ENCODE measurements at regions not wholly inside any gene's neighbourhood (a gene's known extent, or its start where the extent isn't known, plus 50 kb on each side); places are given as distances from the start of the nearest gene placed in this dataset.

DNA sequence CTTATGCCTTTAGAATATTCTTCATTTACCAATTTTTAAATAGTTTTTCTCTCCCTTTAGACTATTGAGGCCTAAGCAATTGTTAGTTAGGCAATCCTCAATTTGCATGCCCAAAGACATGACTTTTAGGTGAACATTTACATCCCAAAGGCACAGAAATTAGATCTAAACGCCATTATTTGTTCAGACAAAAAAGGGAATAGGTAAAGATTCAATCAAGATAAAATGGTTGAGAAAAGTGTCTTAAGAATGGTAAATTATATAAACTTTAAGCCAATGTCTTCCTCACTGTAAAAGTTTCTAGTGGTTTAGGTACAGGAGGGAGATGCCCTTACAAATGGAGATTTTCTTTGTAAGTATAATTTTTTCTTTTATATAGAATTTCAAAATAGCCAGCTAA, 50.2 kb upstream of the MME start:
- DNase-seq (ENCODE audit: low read depth): no peak

DNA sequence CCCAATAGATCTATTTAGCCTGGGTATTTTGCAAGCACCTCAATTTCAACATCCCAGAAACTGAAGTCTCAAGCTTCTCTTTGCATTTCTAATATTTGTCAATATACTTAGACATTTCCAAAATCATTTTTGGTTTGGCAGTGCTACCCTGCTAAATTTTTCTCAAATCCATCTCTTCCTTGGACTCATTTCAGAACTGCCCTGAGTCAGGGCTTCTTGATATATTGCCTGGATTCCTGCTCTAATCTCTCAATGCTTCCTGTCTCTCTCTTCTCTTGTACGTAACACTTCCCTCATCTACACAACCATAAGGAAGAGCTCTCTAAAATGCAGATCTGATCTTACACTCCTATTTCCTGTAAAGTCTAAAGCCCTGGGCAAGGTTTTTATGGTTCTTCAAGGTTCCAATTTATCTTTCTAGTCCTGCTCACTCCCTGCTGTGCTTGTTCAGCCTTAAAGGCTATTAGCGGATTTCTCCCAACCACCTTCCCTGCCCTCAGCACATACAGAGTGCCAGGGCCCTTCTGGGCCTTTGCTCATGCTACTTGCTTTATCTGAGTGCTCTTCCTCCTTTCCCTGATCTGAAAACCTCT, 53.0 kb upstream of the MME start:
- DNase-seq (ENCODE audit: low read depth): no peak

DNA sequence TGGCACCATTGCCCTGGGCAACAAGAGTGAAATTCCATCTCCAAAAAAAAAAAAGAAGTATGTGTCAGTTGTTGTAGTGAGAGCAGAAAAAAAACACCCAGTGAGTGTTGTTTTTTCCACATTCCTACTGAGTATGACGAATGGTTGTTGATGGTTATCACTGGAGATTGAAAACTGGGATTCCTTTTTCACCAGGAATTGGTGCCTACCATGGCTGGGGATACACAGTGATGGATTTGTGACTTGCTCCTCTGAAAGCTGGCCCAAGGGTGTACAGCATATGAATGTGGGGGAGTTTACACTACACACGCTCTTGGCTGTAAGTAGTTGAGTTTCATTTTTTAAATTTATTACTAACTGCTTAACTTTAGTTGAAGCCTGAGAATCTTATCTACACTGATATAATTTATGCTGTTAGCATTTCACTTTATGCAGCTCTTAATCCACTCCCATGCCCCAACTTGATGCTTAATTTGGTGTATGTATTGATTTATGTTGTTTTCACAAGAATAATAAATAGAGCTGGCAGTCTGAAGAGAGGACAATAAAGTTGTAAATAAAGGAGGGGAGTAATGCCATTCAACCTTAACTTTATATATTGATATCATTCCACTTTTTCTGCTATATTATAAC, 56.0 kb upstream of the MME start:
- no peak for DNase-seq (ENCODE audit: low read depth)

DNA sequence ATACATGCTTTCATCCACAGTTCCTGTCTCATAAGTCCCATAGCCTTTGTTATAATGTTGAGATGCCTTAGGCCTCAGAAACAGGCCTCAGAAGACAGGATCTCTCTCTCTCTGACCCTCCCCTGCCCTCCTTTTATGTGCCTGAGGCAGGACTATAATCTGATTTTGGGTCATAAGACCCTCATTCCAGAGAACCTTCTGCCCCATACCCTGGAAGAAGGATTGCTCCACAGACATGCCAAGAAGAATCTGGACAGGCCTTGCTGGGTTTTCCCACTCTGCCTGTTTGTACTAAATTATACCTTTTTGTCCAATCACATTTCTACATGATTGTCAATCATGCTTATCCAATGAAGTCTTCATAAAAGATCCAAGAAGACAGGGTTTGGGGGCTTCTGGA, 57.2 kb upstream of the MME start:
- no peak for DNase-seq (ENCODE audit: low read depth)

DNA sequence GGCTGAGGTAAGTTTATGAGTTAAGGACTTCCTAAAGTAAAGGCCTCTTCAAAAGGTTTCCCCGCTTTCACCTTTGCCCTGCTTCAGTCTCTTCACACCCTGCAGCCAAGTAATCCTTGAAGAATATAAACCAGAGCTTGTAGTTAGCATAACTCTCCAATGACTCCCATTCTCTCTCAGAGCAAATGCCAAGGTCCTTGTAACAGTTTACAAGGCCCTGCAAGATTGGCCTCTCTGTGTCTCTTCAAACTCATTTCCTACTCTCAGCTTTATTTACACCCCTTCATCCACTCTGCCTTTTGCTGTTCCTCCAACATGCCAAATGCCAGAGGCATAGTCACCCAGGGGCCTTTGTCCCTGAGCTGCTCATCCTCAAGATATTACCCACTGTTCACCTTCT, 60.5 kb upstream of the MME start:
- DNase-seq (ENCODE audit: low read depth): no peak

DNA sequence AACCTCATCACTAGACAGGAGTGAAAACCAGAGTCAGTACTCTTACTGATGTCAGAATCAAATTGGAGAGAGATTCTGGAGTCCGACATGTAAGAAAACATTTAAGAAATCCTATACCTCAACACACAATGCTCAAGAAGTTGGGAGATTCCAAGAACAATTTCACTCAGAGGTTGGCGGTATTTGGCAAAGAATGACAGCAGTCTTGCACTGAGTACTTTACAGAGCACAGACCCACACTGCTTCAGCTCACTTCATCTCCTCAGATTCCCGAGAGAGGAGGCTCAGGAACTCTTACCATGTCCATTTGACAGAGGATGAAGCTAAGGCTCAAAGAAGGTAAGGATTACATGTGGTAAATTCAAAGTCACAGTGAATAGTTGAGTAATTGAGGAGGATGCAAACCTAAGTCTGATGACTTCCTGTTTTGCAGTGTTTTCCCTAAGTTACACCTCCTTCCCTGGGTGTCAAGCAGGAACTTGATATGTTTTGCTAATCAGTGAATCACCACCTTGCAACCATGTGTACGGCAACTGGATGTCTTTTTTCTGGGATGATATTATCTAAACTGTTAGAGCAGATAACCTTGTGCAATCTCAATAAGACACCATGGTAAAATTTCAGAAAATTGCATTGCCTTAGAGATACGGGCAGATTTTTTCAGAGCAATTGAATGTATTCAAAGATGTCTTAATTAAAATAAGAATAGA, 61.3 kb upstream of the MME start:
- DNase-seq (ENCODE audit: low read depth): no peak

DNA sequence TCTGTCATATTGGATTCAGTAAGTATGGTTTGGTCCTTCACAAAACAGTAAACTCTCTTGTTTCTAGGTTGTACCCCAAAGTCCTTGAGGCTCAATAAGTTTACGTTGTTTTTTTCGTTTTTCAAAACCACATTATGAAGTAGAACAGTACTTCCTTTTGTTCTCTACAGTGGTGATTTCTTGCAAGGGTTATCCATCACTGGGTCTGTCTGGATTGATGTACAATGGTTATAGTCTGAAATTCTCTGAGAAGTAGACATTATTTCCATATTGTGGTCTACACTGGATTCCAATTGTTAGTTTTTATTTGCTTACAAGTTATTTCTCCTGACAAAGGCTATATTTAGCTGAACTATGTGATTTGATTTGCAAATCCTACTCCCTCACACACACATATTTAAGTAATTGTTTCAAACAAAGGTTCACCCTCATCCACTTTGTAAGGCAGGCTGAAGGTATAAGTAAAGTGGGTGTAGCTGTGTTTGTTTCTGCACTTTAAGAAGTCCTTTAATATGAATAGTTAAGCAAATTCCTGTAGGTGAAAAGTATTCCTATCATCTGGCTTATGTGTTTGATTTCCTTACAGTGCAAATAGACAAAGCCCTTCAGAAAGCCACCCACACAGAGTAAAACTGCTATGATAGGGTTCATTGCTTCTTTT, 64.2 kb upstream of the MME start:
- no peak for DNase-seq (ENCODE audit: low read depth)

DNA sequence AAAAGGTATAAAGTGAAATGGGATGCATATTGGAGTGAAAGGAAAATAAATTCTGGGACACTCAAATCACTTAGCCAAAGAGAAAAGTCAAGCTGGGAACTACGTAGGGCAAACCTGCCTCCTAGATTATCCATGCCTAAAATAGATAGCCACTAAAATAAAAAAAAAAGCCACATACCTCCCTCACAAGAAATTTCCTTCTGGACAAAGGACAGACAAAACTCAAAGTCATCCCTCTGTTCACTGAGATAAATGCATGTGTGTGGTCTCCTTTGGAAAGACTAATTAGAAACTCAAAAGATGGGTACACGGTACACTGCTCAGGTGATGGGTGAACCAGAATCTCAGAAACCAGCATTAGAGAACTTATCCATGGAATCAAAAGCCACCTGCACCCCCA, 65.2 kb upstream of the MME start:
- no peak for DNase-seq (ENCODE audit: low read depth)

DNA sequence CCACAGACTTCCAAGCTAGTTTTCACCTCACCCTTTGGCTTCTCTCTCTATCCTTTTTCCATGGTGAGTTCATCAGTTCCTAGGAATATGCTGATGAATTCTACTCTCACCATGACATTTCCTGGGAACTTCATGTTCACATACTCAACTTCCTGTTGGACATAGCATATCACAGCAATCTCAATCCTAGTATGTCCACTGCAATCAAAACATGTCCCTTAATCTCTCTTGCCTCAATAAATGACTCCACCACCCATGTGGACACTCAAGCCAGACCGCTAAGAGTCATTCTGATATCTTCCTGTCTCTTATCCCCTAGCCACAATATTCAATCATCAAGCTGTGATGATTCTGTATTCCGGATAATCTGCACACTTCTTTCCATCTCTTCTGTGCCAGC, 66.7 kb upstream of the MME start:
- no peak for DNase-seq (ENCODE audit: low read depth)

DNA sequence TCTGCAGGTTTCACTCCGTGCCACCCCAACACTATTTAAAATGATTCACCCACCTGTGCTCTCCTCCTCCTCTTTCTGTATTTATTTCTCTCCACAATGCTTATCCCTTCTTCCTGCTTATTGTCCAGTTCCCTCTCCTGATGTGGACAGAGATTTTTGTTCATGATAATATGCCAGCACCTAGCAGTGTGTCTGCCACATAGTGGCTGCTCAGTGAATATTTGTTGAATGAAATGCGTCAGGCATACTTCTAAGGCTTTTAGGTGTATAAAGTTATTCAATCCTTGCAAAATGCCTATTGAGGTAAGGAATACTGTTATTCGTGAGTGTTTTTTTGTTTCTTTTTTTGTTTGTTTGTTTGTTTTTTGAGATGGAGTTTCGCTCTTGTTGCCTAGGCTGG, 67.5 kb upstream of the MME start:
- DNase-seq (ENCODE audit: low read depth): no peak

DNA sequence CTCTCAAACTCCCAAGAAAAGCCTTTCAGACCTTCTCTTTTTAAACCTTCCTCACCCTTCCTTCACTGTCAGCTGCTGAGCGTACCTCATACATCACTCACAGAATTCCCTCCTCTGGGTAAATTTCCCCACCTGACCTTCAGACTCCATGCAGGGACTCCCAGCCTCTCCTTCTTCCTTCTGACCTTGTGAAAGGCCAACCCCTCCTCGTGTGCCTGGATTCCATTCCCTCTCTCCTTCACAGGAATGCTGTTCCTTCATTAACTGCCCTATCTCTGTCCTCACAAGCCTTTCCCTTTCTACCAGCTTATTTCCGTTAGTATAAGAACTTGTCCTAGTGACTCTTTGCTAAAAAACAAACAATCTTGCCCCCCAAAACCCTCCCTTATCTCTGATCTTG, 69.7 kb upstream of the MME start:
- no peak for DNase-seq (ENCODE audit: low read depth)

DNA sequence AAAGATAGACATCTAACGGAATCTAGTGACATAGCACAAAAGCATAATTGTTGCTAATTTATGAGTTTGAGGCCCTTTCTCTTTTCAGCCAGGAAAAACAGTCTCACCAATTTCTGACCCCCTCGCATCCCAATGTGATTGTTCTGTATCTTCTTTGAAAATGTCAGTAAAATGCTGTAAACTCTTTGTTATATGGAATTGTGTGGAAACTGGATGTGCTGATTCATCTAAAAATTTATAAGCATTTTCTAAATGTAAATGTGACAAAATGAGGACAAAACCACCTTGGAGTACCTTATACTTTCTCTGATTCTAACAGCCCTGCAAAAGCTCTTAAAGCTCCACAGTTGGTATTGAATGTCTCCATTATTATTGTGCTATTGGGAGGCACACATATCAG, 70.9 kb upstream of the MME start:
- DNase-seq (ENCODE audit: low read depth): no peak

DNA sequence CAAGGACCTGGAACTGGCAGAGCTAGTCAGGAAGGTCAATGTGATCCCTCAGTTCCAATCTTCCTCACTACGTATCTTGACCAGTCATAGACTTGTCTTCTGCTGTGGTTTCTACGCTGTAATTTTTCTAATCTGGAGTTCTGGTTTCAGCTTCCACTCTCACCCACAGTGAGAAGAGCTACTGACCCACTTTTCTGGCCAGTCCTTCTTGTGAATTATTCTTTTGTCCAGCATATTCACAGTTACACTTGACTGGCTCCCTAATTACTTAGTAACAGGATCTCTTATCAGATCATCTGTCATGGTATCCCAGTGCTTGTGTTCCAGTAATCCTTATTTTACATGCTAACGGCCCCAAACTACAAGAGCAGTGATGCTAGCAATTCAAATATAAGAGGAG, 72.4 kb upstream of the MME start:
- no peak for DNase-seq (ENCODE audit: low read depth)

DNA sequence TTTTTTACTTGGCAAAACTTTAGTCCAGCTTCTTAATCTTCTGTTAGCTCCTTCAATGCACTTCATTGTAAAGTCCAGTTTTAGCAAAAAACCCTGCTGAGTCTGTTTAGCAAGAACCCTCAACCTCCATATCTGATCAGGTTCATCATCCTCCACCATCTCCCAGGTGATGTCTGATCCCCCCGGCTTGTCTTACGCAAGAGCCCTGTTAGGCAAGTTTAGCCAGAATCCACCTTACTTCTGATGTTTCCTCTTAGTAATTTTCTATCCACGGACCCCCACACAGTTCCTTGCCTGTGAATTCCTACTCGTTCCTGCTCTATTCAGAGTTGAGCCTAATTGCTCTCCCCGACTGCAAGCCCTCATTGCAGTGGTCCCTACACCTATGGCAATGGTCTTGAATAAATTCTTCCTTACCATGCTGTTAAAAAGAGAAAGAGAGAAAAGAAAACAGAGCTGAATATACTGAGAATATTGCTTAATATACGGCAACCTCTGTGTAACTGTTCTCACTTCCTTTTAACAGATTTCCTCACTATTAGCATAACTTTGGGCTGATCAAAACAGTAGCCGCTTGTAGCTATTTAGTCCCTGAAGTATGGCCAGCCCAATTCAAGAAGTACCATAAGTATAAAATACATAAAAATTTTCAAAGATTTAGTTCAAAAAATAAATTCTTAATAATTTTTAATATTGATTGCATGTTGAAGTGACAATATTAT, 78.7 kb upstream of the MME start:
- no peak for DNase-seq (ENCODE audit: low read depth)

DNA sequence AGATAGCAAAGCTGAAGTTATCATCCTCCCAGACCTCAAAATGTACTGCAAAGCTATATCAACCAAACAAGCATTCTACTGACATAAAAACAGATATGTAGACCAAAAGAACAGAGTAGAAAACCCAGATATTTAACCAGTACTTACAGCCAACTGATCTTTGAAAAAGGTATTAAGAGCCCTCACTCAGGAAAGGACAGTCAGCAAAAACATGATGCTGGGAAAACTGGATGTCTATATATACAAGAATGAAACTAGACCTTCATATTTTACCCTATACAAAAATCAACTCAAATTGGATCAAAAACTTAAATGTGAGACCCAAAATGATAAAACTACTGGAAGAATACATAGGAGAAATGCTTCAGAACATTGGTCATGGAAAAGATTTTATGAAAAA, 87.5 kb upstream of the MME start:
- DNase-seq (ENCODE audit: low read depth): no peak

DNA sequence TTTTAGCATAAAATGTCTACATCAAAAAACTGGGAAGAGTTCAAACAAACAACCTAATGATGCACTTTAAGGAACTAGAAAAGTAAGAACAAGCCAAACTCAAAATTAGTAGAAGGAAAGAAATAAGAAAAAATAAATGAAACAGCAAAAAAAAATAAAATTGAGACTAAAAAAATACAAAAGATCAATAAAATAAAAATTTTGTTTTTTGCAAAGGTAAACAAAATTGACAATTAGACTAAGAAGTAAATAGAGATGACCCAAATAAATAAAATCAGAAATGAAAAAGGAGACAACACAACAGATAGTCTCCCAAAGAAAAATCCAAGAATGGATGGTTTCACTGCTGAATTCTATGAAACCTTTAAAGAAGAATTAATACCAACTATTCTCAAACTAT, 89.6 kb upstream of the MME start:
- no peak for DNase-seq (ENCODE audit: low read depth)

DNA sequence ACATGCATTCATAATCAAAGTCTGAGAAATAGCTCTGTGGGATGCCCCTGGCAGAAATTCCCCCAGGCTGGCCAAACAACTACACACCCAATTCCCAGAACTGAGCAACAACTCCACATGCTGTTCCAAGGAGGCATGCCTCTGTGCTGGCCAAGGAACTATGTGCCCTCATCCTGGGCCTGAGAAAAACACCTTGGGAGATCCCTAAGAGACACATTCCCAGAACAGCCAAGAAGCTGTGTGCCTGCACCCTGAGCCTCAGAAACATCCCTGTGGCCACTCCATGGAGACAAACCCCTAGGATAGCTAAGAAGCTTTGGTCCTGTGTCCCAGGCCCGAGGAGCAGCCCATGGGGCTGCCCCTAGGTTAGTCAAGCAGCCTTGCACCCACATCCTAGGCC, 92.3 kb upstream of the MME start:
- no peak for DNase-seq (ENCODE audit: low read depth)

DNA sequence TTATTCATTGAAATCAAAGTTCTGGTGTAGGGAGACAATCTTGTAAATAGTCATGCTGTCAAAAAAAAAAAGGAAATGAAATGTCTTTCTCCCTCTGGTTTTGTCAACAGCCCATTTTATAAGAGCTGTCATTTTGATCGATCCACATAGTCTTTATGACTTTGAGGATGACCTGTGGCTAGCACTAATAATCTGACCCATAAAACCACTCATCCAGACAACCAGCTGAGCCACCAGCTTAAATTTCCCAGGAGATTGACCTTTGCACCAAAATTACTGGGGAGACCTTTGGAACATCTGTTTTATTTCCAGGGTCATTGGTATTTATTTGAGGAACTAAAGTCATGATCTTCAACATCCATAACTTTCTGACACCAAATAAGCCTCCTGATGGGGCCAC, 98.5 kb upstream of the MME start:
- DNase-seq (ENCODE audit: low read depth): no peak

DNA sequence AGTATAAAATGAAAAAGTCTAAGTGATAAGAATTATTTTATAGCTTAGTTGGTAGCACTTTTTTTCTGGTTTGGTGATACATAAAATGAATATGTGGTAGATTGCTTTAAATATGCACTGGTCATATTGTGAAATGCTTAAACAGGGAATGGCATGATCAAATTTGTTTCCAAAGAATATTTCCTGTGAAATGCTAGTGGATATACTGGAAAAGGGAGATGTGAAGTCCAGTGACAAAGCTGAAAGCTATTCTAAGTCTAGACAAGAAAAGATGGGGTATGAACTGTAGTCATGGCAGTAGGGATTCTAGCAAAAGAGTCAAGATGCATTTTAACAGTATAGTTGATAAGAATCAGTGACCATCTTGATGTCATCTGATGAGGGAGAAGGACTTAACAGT, 98.9 kb upstream of the MME start:
- DNase-seq (ENCODE audit: low read depth): no peak

DNA sequence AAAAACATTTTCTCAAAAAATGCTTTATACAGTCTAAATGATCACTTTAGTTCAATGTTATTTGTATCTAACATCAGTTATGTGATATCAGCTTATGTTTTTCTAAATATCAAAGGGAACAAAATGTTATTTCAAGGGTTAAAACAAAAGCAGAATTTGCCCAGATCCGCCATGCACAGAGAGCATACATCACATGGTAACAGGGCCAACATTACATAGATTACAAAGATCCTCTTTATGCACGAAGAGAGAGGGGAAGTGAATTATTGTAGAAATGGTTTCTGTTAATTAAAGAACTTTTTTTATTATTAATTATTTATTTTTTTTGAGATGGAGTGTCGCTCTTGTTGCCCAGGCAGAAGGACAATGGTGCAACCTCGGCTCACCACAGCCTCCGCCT, 100.8 kb upstream of the MME start:
- DNase-seq (ENCODE audit: low read depth): no peak

DNA sequence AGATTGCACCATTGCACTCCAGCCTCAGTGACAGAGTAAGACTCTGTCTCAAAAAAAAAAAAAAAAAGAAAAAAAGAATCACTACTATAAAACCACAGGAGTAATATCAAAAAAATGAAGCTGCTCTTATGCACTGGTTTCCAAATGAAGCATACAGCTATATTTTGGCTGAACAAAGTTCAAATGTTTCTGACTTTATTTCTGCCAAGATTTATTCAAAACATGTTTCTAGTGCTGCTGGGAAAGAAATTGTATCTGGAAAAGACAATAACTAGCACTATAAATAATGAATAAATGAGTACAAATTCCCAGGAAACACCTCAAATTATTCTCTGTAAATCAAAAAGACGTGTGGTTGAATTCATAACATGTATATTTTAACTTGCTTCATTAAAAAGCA, 102.5 kb upstream of the MME start:
- DNase-seq (ENCODE audit: low read depth): no peak

DNA sequence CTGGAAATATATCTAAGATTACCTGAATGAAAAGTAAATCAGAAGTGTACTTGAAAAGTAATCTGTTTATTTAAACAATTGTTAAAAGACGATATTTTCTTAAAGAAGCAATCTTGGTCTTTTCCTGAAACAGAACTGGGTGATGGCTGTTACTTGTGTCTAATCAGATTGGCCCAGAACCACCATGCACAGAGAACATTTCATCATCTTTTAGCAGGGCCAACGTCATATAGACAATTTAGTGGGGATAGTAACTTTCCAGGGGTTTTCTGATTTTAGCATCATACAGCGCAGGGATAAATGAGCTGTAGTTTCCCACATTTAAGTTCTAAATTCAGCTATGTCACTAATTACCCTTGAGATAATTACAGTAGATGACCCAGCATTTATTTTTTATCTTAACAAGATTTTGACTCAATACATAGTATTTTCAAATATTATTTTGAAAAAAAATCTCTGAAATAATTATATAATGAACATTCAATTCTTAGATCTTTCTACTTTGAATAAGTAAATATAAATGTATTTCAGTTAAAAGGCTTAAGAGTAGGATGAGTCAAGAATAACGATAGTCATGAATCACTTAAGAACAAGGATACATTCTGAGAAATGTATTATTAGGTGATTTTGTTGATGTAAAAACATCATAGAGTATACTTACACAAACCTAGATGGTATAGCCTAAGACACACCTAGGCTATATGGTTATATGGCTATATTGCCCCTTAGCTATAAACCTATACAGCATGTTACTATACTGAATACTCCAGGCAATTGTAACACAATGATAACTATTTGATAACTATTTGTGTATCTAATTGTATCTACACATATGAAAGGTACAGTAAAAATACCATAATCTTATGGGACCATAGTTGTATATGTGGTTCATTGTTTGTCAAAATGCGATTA, 103.8 kb upstream of the MME start:
- no peak for DNase-seq (ENCODE audit: low read depth)

Measured in HS-5 (cell line).